H1 (cell line): ENCODE measurements at regions not wholly inside any gene's neighbourhood (a gene's known extent, or its start where the extent isn't known, plus 50 kb on each side); places are given as distances from the start of the nearest gene placed in this dataset.

Experiments
- BRCA1 ChIP-seq: IDR thresholded peaks from 2 replicates; pipeline ENCODE4 v1.6.1; 2012; ENCODE audit warnings: low read depth, low read length, improper control_type of control experiment
- CBX5 ChIP-seq: fragments of 300-800, 300-1000 bp; sonication (generic); IDR thresholded peaks from 2 replicates; pipeline ENCODE4 v1.7.1; 2016; ENCODE audit warnings: antibody characterized with exemption, low read length, low read depth
- CREB1 ChIP-seq: IDR thresholded peaks from 2 replicates; pipeline ENCODE4 v1.6.1; 2012; ENCODE audit warnings: inconsistent platforms
- EGR1 ChIP-seq: IDR thresholded peaks from 2 replicates; pipeline ENCODE4 v1.6.1; 2011; ENCODE audit warnings: low read depth, low read length, borderline replicate concordance
- EP300 ChIP-seq, 2 experiments: IDR thresholded peaks; 1 replicate in 1 of 2; 2 replicates in 1 of 2; pipeline ENCODE4 v1.6.1; 2011 to 2012; ENCODE audit warnings: low read depth in 2 of 2, low read length in 2 of 2, mild to moderate bottlenecking in 2 of 2, borderline replicate concordance in 1 of 2, inconsistent platforms in 1 of 2, moderate library complexity in 1 of 2
- GTF2F1 ChIP-seq: IDR thresholded peaks from 2 replicates; pipeline ENCODE4 v1.6.1; 2012; ENCODE audit warnings: low read depth, low read length, improper control_type of control experiment, borderline replicate concordance
- POLR2A ChIP-seq, 2 experiments: IDR thresholded peaks; 1 replicate in 1 of 2; 2 replicates in 1 of 2; pipeline ENCODE4 v1.6.1; 2011; ENCODE audit warnings: low read depth in 2 of 2, low read length in 2 of 2, mild to moderate bottlenecking in 2 of 2; ENCODE audit errors: control extremely low read depth in 1 of 2
- RAD21 ChIP-seq, 2 experiments: IDR thresholded peaks in 1 of 2; conservative IDR thresholded peaks in 1 of 2; 2 replicates each; pipeline ENCODE4 v1.6.1; 2011; ENCODE audit warnings: low read depth in 2 of 2, low read length in 2 of 2, improper control_type of control experiment in 1 of 2, inconsistent platforms in 1 of 2, mild to moderate bottlenecking in 1 of 2, moderate library complexity in 1 of 2
- YY1 ChIP-seq: IDR thresholded peaks from 2 replicates; pipeline ENCODE4 v1.6.1; 2011; ENCODE audit warnings: low read depth, mild to moderate bottlenecking, low read length
- TF ChIP-seq, protein P1 (sequence below), 3 experiments: IDR thresholded peaks; 1 replicate in 2 of 3; 2 replicates in 1 of 3; pipeline versions ENCODE4 v1.5.1 to v1.6.1; 2011; ENCODE audit warnings: low read length in 3 of 3, mild to moderate bottlenecking in 3 of 3, inconsistent platforms in 2 of 3, low read depth in 1 of 3, moderate library complexity in 1 of 3; ENCODE audit not compliant: insufficient read depth in 1 of 3; ENCODE audit errors: control extremely low read depth in 1 of 3
- TF ChIP-seq, protein P2 (sequence below): IDR thresholded peaks from 2 replicates; pipeline ENCODE4 v1.6.1; 2011; ENCODE audit warnings: low read length, improper control_type of control experiment
- TF ChIP-seq, protein P3 (sequence below): IDR thresholded peaks from 2 replicates; pipeline ENCODE4 v1.6.1; 2012; ENCODE audit warnings: inconsistent platforms

DNA sequence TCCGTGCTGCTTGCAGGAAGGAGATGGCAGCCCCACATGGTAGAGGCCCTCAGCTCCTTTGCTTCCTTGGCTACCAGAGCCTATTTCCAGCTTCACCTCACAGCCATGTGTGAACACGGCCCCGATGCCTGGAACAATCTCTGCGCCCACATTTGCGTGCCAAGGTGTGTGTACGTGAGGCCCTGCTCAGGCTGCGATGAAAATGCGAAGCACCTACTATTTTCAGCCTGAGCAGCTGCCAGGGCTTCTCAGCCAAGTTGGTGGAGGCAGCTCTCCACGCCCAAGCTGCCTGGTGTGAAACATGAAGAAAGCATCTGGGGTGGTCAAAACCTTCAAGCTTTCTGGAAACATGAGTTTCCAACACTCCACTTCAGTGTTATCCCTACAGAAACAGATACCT, 177.8 kb upstream of the EGLN3 start:
- TF ChIP-seq, protein P1, sequence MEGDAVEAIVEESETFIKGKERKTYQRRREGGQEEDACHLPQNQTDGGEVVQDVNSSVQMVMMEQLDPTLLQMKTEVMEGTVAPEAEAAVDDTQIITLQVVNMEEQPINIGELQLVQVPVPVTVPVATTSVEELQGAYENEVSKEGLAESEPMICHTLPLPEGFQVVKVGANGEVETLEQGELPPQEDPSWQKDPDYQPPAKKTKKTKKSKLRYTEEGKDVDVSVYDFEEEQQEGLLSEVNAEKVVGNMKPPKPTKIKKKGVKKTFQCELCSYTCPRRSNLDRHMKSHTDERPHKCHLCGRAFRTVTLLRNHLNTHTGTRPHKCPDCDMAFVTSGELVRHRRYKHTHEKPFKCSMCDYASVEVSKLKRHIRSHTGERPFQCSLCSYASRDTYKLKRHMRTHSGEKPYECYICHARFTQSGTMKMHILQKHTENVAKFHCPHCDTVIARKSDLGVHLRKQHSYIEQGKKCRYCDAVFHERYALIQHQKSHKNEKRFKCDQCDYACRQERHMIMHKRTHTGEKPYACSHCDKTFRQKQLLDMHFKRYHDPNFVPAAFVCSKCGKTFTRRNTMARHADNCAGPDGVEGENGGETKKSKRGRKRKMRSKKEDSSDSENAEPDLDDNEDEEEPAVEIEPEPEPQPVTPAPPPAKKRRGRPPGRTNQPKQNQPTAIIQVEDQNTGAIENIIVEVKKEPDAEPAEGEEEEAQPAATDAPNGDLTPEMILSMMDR (IDR thresholded peaks at IDR 0.05; ENCODE audit: control extremely low read depth in 1 of 3, insufficient read depth in 1 of 3, low read depth in 1 of 3, low read length in 3 of 3): no peak
- no peak for TF ChIP-seq RAD21 (IDR thresholded peaks at IDR 0.05 in 1 of 2, conservative IDR thresholded peaks at IDR 0.05 in 1 of 2; ENCODE audit: low read depth in 2 of 2, low read length in 2 of 2)
- TF ChIP-seq EP300 (IDR thresholded peaks at IDR 0.05; ENCODE audit: borderline replicate concordance in 1 of 2, low read depth in 2 of 2, low read length in 2 of 2): no peak
- no peak for TF ChIP-seq EGR1
- no peak for TF ChIP-seq BRCA1
- TF ChIP-seq, protein P2, sequence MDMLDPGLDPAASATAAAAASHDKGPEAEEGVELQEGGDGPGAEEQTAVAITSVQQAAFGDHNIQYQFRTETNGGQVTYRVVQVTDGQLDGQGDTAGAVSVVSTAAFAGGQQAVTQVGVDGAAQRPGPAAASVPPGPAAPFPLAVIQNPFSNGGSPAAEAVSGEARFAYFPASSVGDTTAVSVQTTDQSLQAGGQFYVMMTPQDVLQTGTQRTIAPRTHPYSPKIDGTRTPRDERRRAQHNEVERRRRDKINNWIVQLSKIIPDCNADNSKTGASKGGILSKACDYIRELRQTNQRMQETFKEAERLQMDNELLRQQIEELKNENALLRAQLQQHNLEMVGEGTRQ: no peak
- TF ChIP-seq CREB1: no peak
- no peak for TF ChIP-seq CBX5
- no peak for TF ChIP-seq GTF2F1
- TF ChIP-seq, protein P3, sequence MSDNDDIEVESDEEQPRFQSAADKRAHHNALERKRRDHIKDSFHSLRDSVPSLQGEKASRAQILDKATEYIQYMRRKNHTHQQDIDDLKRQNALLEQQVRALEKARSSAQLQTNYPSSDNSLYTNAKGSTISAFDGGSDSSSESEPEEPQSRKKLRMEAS: no peak
- no peak for TF ChIP-seq YY1
- TF ChIP-seq POLR2A (IDR thresholded peaks at IDR 0.05; ENCODE audit: control extremely low read depth in 1 of 2, low read depth in 2 of 2, low read length in 2 of 2): no peak
